H1 (cell line): ENCODE measurements at regions not wholly inside any gene's neighbourhood (a gene's known extent, or its start where the extent isn't known, plus 50 kb on each side); places are given as distances from the start of the nearest gene placed in this dataset.

Experiments
- CTCF ChIA-PET: fragments of 300-600 bp; sonication (Branson Sonifier 250); formaldehyde crosslinking; loops from one replicate; lab custom pipeline; 2021; ENCODE audit not compliant: partially characterized antibody; lab: Charles Lee
- POLR2A ChIA-PET: fragments of 300-600 bp; sonication (Branson Sonifier 250); formaldehyde crosslinking; loops from one replicate; lab custom pipeline; 2021; ENCODE audit warnings: inconsistent platforms; ENCODE audit not compliant: partially characterized antibody; lab: Charles Lee
- DNase-seq, 2 experiments: peaks; one replicate each; pipeline versions ENCODE4 v3.0.0 to v3.0.0-alpha.2; 2010 to 2022; ENCODE audit warnings: low spot score in 2 of 2, low read depth in 1 of 2, mixed read lengths in 1 of 2
- FAIRE-seq: peaks from 2 replicates; lab custom pipeline; 2011; peaks lifted over from hg19 to GRCh38; lab: Jason Lieb, UNC
- H2AFZ ChIP-seq: 2 replicates; pipeline ENCODE4 v1.8.1; 2012; ENCODE audit warnings: low read length, inconsistent platforms
- H2AK5ac ChIP-seq: 2 replicates; pipeline ENCODE4 v1.6.1; 2013; ENCODE audit warnings: low read depth, low read length
- H2BK120ac ChIP-seq: replicated peaks from 2 replicates; pipeline ENCODE3; 2013; ENCODE audit warnings: low read depth, low read length, inconsistent platforms
- H2BK12ac ChIP-seq: 2 replicates; pipeline ENCODE4 v1.6.1; 2013; ENCODE audit warnings: low read depth, low read length
- H2BK15ac ChIP-seq: 2 replicates; pipeline ENCODE4 v1.6.1; 2013; ENCODE audit warnings: low read length
- H2BK20ac ChIP-seq: 2 replicates; pipeline ENCODE4 v1.6.1; 2013; ENCODE audit warnings: low read length
- H2BK5ac ChIP-seq: 2 replicates; pipeline ENCODE4 v1.6.1; 2013; ENCODE audit warnings: low read depth, low read length
- H3K14ac ChIP-seq: 2 replicates; pipeline ENCODE4 v1.6.1; 2013; ENCODE audit warnings: inconsistent platforms; ENCODE audit not compliant: insufficient read length
- H3K18ac ChIP-seq: 2 replicates; pipeline ENCODE4 v1.6.1; 2013; ENCODE audit warnings: low read length; ENCODE audit errors: extremely low read depth
- H3K23ac ChIP-seq: 2 replicates; pipeline ENCODE4 v1.6.1; 2013; ENCODE audit warnings: inconsistent platforms; ENCODE audit not compliant: insufficient read length
- H3K23me2 ChIP-seq: 2 replicates; pipeline ENCODE4 v1.6.1; 2013; ENCODE audit warnings: low read depth, low read length
- H3K27ac ChIP-seq: 2 replicates; pipeline ENCODE4 v1.6.1; 2011; ENCODE audit warnings: low read depth, low read length, inconsistent platforms
- H3K27me3 ChIP-seq, 4 experiments: replicated peaks in 1 of 4; 1 replicate in 1 of 4; 2 replicates in 3 of 4; pipeline versions ENCODE4 v1.6.1 to v1.8.1; 2011 to 2013; ENCODE audit warnings: low read length in 3 of 4, mild to moderate bottlenecking in 3 of 4, inconsistent platforms in 2 of 4, mixed read lengths in 2 of 4, moderate library complexity in 1 of 4; ENCODE audit not compliant: control insufficient read depth in 3 of 4, insufficient read depth in 3 of 4; ENCODE audit errors: extremely low read depth in 1 of 4
- H3K36me3 ChIP-seq, 4 experiments: 2 replicates each; pipeline versions ENCODE4 v1.6.1 to v1.8.1; 2011 to 2013; ENCODE audit warnings: mild to moderate bottlenecking in 4 of 4, low read length in 3 of 4, moderate library complexity in 2 of 4, control low read depth in 1 of 4, inconsistent platforms in 1 of 4; ENCODE audit not compliant: insufficient read depth in 4 of 4, control insufficient read depth in 2 of 4
- H3K4ac ChIP-seq: replicated peaks from 2 replicates; pipeline ENCODE3; 2013; ENCODE audit warnings: low read length, low read depth, mixed read lengths, inconsistent platforms; ENCODE audit not compliant: insufficient read length
- H3K4me1 ChIP-seq, 4 experiments: replicated peaks in 1 of 4; 1 replicate in 1 of 4; 2 replicates in 3 of 4; pipeline versions ENCODE4 v1.6.1 to v1.8.1; 2011 to 2013; ENCODE audit warnings: low read length in 3 of 4, inconsistent platforms in 2 of 4, mixed read lengths in 1 of 4; ENCODE audit not compliant: insufficient read depth in 4 of 4, control insufficient read depth in 3 of 4
- H3K4me2 ChIP-seq, 2 experiments: 2 replicates each; pipeline versions ENCODE4 v1.6.1 to v1.8.1; 2011 to 2013; ENCODE audit warnings: low read depth in 2 of 2, low read length in 2 of 2, control low read depth in 1 of 2, inconsistent platforms in 1 of 2, mild to moderate bottlenecking in 1 of 2; ENCODE audit not compliant: insufficient read depth in 1 of 2
- H3K4me3 ChIP-seq, 4 experiments: fragments of 200-600, 300-600 bp in 1 of 4; sonication (generic), shearing (Covaris generic), sonication (Bioruptor Twin) in 1 of 4; 2 replicates each; pipeline versions ENCODE4 v1.5.1 to v1.8.1; 2011 to 2016; ENCODE audit warnings: low read length in 4 of 4, low read depth in 3 of 4, control low read depth in 2 of 4, inconsistent platforms in 2 of 4, mild to moderate bottlenecking in 2 of 4, mixed read lengths in 1 of 4, moderate library complexity in 1 of 4; ENCODE audit not compliant: insufficient read depth in 2 of 4; ENCODE audit errors: extremely low read depth in 1 of 4
- H3K56ac ChIP-seq: replicated peaks from 2 replicates; pipeline ENCODE3; 2013; ENCODE audit warnings: low read depth, mild to moderate bottlenecking, mixed read lengths, low read length, inconsistent platforms; ENCODE audit not compliant: insufficient read length
- H3K79me1 ChIP-seq: 2 replicates; pipeline ENCODE4 v1.6.1; 2013; ENCODE audit warnings: low read depth, low read length, control low read depth
- H3K79me2 ChIP-seq, 2 experiments: 2 replicates each; pipeline versions ENCODE4 v1.6.1 to v1.8.1; 2012 to 2013; ENCODE audit warnings: low read length in 2 of 2, mild to moderate bottlenecking in 2 of 2, inconsistent platforms in 1 of 2; ENCODE audit not compliant: insufficient read depth in 2 of 2, control insufficient read depth in 1 of 2
- H3K9ac ChIP-seq, 4 experiments: replicated peaks in 1 of 4; 1 replicate in 1 of 4; 2 replicates in 3 of 4; pipeline versions ENCODE4 v1.6.1 to v1.8.1; 2011 to 2013; ENCODE audit warnings: low read depth in 3 of 4, low read length in 3 of 4, control low read depth in 2 of 4, mild to moderate bottlenecking in 2 of 4, moderate library complexity in 2 of 4, inconsistent platforms in 1 of 4; ENCODE audit errors: extremely low read depth in 1 of 4
- H3K9me3 ChIP-seq, 2 experiments: 2 replicates each; pipeline versions ENCODE4 v1.6.1 to v1.8.1; 2012 to 2013; ENCODE audit warnings: mild to moderate bottlenecking in 2 of 2, moderate library complexity in 2 of 2, control low read depth in 1 of 2, inconsistent platforms in 1 of 2, low read depth in 1 of 2, low read length in 1 of 2, mixed read lengths in 1 of 2; ENCODE audit not compliant: insufficient read depth in 2 of 2
- H4K20me1 ChIP-seq, 2 experiments: replicated peaks in 1 of 2; 2 replicates each; pipeline versions ENCODE3 to v1.8.1; 2011 to 2013; ENCODE audit warnings: inconsistent platforms in 2 of 2, low read length in 2 of 2, mild to moderate bottlenecking in 1 of 2; ENCODE audit not compliant: insufficient read depth in 2 of 2, control insufficient read depth in 1 of 2
- H4K5ac ChIP-seq: 2 replicates; pipeline ENCODE4 v1.6.1; 2013; ENCODE audit warnings: low read length, low read depth, mixed read lengths, inconsistent platforms; ENCODE audit not compliant: insufficient read length
- H4K8ac ChIP-seq: 2 replicates; pipeline ENCODE4 v1.8.0; 2013; ENCODE audit warnings: mild to moderate bottlenecking, moderate library complexity, low read length, inconsistent platforms; ENCODE audit not compliant: insufficient read depth; ENCODE audit errors: extremely low read depth
- H4K91ac ChIP-seq: replicated peaks from 2 replicates; pipeline ENCODE3; 2013; ENCODE audit warnings: low read length, mixed read lengths, inconsistent platforms; ENCODE audit not compliant: insufficient read length
- CBX5 ChIP-seq: fragments of 300-800, 300-1000 bp; sonication (generic); IDR thresholded peaks from 2 replicates; pipeline ENCODE4 v1.7.1; 2016; ENCODE audit warnings: antibody characterized with exemption, low read length, low read depth
- EP300 ChIP-seq, 2 experiments: IDR thresholded peaks; 1 replicate in 1 of 2; 2 replicates in 1 of 2; pipeline ENCODE4 v1.6.1; 2011 to 2012; ENCODE audit warnings: low read depth in 2 of 2, low read length in 2 of 2, mild to moderate bottlenecking in 2 of 2, borderline replicate concordance in 1 of 2, inconsistent platforms in 1 of 2, moderate library complexity in 1 of 2
- HDAC2 ChIP-seq, 2 experiments: fragments of 300-600 bp in 1 of 2; sonication (generic) in 1 of 2; IDR thresholded peaks; 2 replicates each; pipeline ENCODE4 v1.6.1; 2011 to 2012; ENCODE audit warnings: low read depth in 2 of 2, low read length in 2 of 2, mild to moderate bottlenecking in 2 of 2, moderate library complexity in 2 of 2, borderline replicate concordance in 1 of 2, inconsistent platforms in 1 of 2
- JUN ChIP-seq: IDR thresholded peaks from 2 replicates; pipeline ENCODE4 v1.6.1; 2011; ENCODE audit warnings: low read depth, mild to moderate bottlenecking, improper control_type of control experiment, low read length
- KDM4A ChIP-seq: IDR thresholded peaks from one replicate; pipeline ENCODE4 v1.7.1; 2012; ENCODE audit warnings: low read depth, mild to moderate bottlenecking, moderate library complexity, low read length, inconsistent platforms; ENCODE audit not compliant: severe bottlenecking
- KDM5A ChIP-seq: fragments of 200-600 bp; IDR thresholded peaks from 2 replicates; pipeline ENCODE4 v1.7.1; 2012; ENCODE audit warnings: mild to moderate bottlenecking, low read length, inconsistent platforms, mixed read lengths
- MAFK ChIP-seq: IDR thresholded peaks from 2 replicates; pipeline ENCODE4 v1.6.1; 2012; ENCODE audit warnings: low read depth, mild to moderate bottlenecking, improper control_type of control experiment, low read length
- NANOG ChIP-seq: IDR thresholded peaks from 2 replicates; pipeline ENCODE4 v1.6.1; 2011; ENCODE audit warnings: low read length, low read depth, mild to moderate bottlenecking, inconsistent platforms; ENCODE audit not compliant: insufficient read depth, poor library complexity, severe bottlenecking
- POLR2A ChIP-seq, 2 experiments: IDR thresholded peaks; 1 replicate in 1 of 2; 2 replicates in 1 of 2; pipeline ENCODE4 v1.6.1; 2011; ENCODE audit warnings: low read depth in 2 of 2, low read length in 2 of 2, mild to moderate bottlenecking in 2 of 2; ENCODE audit errors: control extremely low read depth in 1 of 2
- RBBP5 ChIP-seq: IDR thresholded peaks from 2 replicates; pipeline ENCODE4 v1.7.1; 2012; ENCODE audit warnings: low read depth, mild to moderate bottlenecking, inconsistent platforms, low read length, moderate library complexity, borderline replicate concordance
- SIRT6 ChIP-seq: IDR thresholded peaks from one replicate; pipeline ENCODE4 v1.7.1; 2012; ENCODE audit warnings: low read length, inconsistent platforms
- SP2 ChIP-seq: IDR thresholded peaks from 2 replicates; pipeline ENCODE4 v1.6.1; 2012; ENCODE audit warnings: mild to moderate bottlenecking, low read length, inconsistent platforms
- SP4 ChIP-seq: IDR thresholded peaks from 2 replicates; pipeline ENCODE4 v1.6.1; 2012; ENCODE audit warnings: low read length, inconsistent platforms
- WGBS, 2 experiments: shearing (Covaris generic) in 1 of 2; methylation state at CpG; one replicate each; pipeline versions ENCODE4 v1.1.6 to v1.1.7; 2013 to 2015; ENCODE audit warnings: low lambda C conversion rate in 2 of 2, mixed read lengths in 2 of 2, inconsistent platforms in 1 of 2, low coverage in 1 of 2, missing lambda C conversion rate in 1 of 2; ENCODE audit not compliant: insufficient replicate concordance in 2 of 2, insufficient coverage in 1 of 2, insufficient read length in 1 of 2; ENCODE audit errors: extremely low coverage in 1 of 2, missing lambda C conversion rate in 1 of 2; 5-methylcytosine and 5-hydroxymethylcytosine counted together

- Histone ChIP-seq H3K14ac (no peak overlapping the region), H3K27ac (no peak overlapping the region), H3K79me1 (no peaks in the 10 kb centered on the region), H3K23ac (no peak overlapping the region), H3K23me2 (peaks cover 13% of the 10 kb centered on the region; the same call in 1 of the 2 replicates), H3K4me3 (peak overlapping the region; percentile 28 to 69 (median 42)), H2BK20ac (no peak overlapping the region), H2BK120ac (no peak overlapping the region), H4K8ac (peak overlapping the region; percentile 86; the same call in 1 of the 2 replicates), H3K9me3 (no peaks in the 10 kb centered on the region), H2BK15ac (peak overlapping the region; percentile 76; the same call in 1 of the 2 replicates), H4K5ac (peak overlapping the region; percentile 23), H3K4me1 (peaks cover 4 to 11% (median 8%) of the 10 kb centered on the region in 4 experiments; a peak in 6 of 7 replicates), H3K36me3 (no peaks in the 10 kb centered on the region), H3K4me2 (peak overlapping the region; percentile 86 to 92), H3K79me2 (no peaks in the 10 kb centered on the region), H3K56ac (no peak overlapping the region), H3K9ac (peak overlapping the region in 3 of 4 experiments; percentile 48 to 62 (median 51); a peak in 3 of 7 replicates), H2BK12ac (peak overlapping the region; percentile 29; the same call in 1 of the 2 replicates), H3K4ac (no peak overlapping the region), H4K91ac (peak overlapping the region; percentile 75), H4K20me1 (no peaks in the 10 kb centered on the region), H3K18ac (peak overlapping the region; percentile 75), H2BK5ac (no peak overlapping the region), H2AK5ac (peak overlapping the region; percentile 30; the same call in 1 of the 2 replicates), H3K27me3 (peaks cover 9 to 21% (median 19%) of the 10 kb centered on the region in 4 experiments), H2AFZ (no peak overlapping the region)
- DNase-seq (no peak), FAIRE-seq (no peak)
- POLR2A ChIA-PET: interaction anchor here (0.7 to 4.5 kb wide), 7 partner anchors 8 to 298 kb away, joined by 3 to 26 read pairs (median 3); no protein-coding TSS in a partner anchor
- CTCF ChIA-PET: interaction anchor here (1.1 to 6.3 kb wide), 8 partner anchors 18 to 168 kb away, joined by 3 to 40 read pairs (median 6); no protein-coding TSS in a partner anchor
- WGBS, 2 experiments: 62% methylated on average over 10 of the region's 10 CpGs; no CpG with 5 or more reads in 1 of the 2 experiments
- TF ChIP-seq SIRT6 (no peak), CBX5 (no peak), HDAC2 (IDR thresholded peaks at IDR 0.05; ENCODE audit: borderline replicate concordance in 1 of 2, low read depth in 2 of 2, low read length in 2 of 2) (no peak), NANOG (no peak), JUN (no peak), SP2 (no peak), EP300 (IDR thresholded peaks at IDR 0.05; ENCODE audit: borderline replicate concordance in 1 of 2, low read depth in 2 of 2, low read length in 2 of 2) (no peak), POLR2A (IDR thresholded peaks at IDR 0.05; ENCODE audit: control extremely low read depth in 1 of 2, low read depth in 2 of 2, low read length in 2 of 2) (no peak), MAFK (no peak), KDM5A (no peak), SP4 (no peak), RBBP5 (no peak), KDM4A (no peak)
These were observed 91.2 kb upstream of the SIRPA start for GRCh38 chr20:1803932-1804501.
